B cell (primary cell): ENCODE measurements at regions not wholly inside any gene's neighbourhood (a gene's known extent, or its start where the extent isn't known, plus 50 kb on each side); places are given as distances from the start of the nearest gene placed in this dataset.
A peak's percentile ranks its signal among the peaks of the same experiment; 100 is the strongest.

ENCODE experiments used
- ATAC-seq: fragments of 200-7000 bp; cut with Tn5 transposase; one replicate; pipeline ENCODE4 v1.10.0; 2021; ENCODE audit warnings: low read depth, mild to moderate bottlenecking, moderate number of reproducible peaks, moderate library complexity
- CTCF ChIA-PET: fragments of 350-600 bp; sonication (Branson Sonifier 250); formaldehyde crosslinking; loops from one replicate; lab custom pipeline; 2021; ENCODE audit warnings: antibody characterized with exemption, inconsistent platforms; lab: Charles Lee
- POLR2A ChIA-PET: fragments of 350-600 bp; sonication (Branson Sonifier 250); formaldehyde crosslinking; loops from one replicate; lab custom pipeline; 2021; ENCODE audit warnings: antibody characterized with exemption; lab: Charles Lee
- DNase-seq: peaks from one replicate; pipeline ENCODE4 v3.0.0; 2013
- H2AFZ ChIP-seq: 2 replicates; pipeline ENCODE4 v1.6.1; 2012; ENCODE audit warnings: mild to moderate bottlenecking, low read depth, low read length; ENCODE audit not compliant: insufficient read depth, poor library complexity, severe bottlenecking
- H3K27ac ChIP-seq, 2 donors: 1 replicate in 1 of 2; 2 replicates in 1 of 2; pipeline ENCODE4 v1.5.1; 2012 to 2013; ENCODE audit warnings: low read length in 2 of 2, mild to moderate bottlenecking in 2 of 2, moderate library complexity in 1 of 2
- H3K27me3 ChIP-seq, 4 experiments: fragments of 200-600 bp in 1 of 4; sonication (generic) in 1 of 4; replicated peaks in 1 of 4; 1 replicate in 2 of 4; 2 replicates in 2 of 4; pipeline versions ENCODE4 v1.6.1 to v1.7.0; 2013 to 2016; ENCODE audit warnings: low read length in 3 of 4, mild to moderate bottlenecking in 2 of 4, mixed read lengths in 1 of 4, moderate library complexity in 1 of 4; ENCODE audit not compliant: insufficient read depth in 4 of 4, control insufficient read depth in 3 of 4; ENCODE audit errors: control extremely low read depth in 1 of 4
- H3K36me3 ChIP-seq, 2 experiments: replicated peaks in 1 of 2; 1 replicate in 1 of 2; 2 replicates in 1 of 2; pipeline versions ENCODE4 v1.6.1 to v1.7.1; 2013; ENCODE audit warnings: low read length in 1 of 2; ENCODE audit not compliant: insufficient read depth in 2 of 2, control insufficient read depth in 1 of 2; ENCODE audit errors: control extremely low read depth in 1 of 2, extremely low read depth in 1 of 2
- H3K4me1 ChIP-seq, 2 donors: fragments of 200-600 bp in 1 of 2; sonication (generic) in 1 of 2; 1 replicate in 1 of 2; 2 replicates in 1 of 2; pipeline versions ENCODE4 v1.5.1 to v1.6.1; 2013 to 2017; ENCODE audit warnings: low read length in 2 of 2; ENCODE audit not compliant: control insufficient read depth in 2 of 2, insufficient read depth in 2 of 2
- H3K4me2 ChIP-seq: replicated peaks from 2 replicates; pipeline ENCODE3; 2012; ENCODE audit warnings: mild to moderate bottlenecking, low read depth, low read length; ENCODE audit not compliant: poor library complexity, severe bottlenecking
- H3K4me3 ChIP-seq, 5 experiments: fragments of 200-600 bp in 1 of 5; sonication (generic) in 1 of 5; 1 replicate in 3 of 5; 2 replicates in 2 of 5; pipeline versions ENCODE4 v1.5.1 to v1.7.0; 2011 to 2016; ENCODE audit warnings: low read length in 4 of 5, mild to moderate bottlenecking in 4 of 5, low read depth in 2 of 5, control low read depth in 1 of 5, moderate library complexity in 1 of 5; ENCODE audit not compliant: insufficient read depth in 1 of 5; ENCODE audit errors: control extremely low read depth in 1 of 5, extremely low read depth in 1 of 5
- H3K79me2 ChIP-seq: fragments of 200-600 bp; sonication (generic); one replicate; pipeline ENCODE4 v1.6.0; 2016; ENCODE audit warnings: low read length; ENCODE audit not compliant: control insufficient read depth, insufficient read depth
- H3K9ac ChIP-seq: fragments of 200-600 bp; sonication (generic); 2 replicates; pipeline ENCODE4 v1.6.1; 2017; ENCODE audit warnings: mild to moderate bottlenecking, low read length, moderate library complexity
- H3K9me3 ChIP-seq, 3 donors: one replicate each; pipeline versions ENCODE4 v1.6.1 to v1.7.1; 2013; ENCODE audit warnings: low read length in 2 of 3; ENCODE audit not compliant: control insufficient read depth in 2 of 3, insufficient read depth in 1 of 3; ENCODE audit errors: control extremely low read depth in 1 of 3
- H4K20me1 ChIP-seq: 2 replicates; pipeline ENCODE4 v1.6.0; 2012; ENCODE audit warnings: mild to moderate bottlenecking, low read length; ENCODE audit not compliant: insufficient read depth, control insufficient read depth, poor library complexity, severe bottlenecking
- H3K27ac Mint-ChIP-seq: one replicate; pipeline ENCODE4 v1.8.0; 2021; ENCODE audit warnings: mixed read lengths
- H3K27me3 Mint-ChIP-seq: one replicate; pipeline ENCODE4 v1.8.0; 2021; ENCODE audit warnings: mixed read lengths
- H3K4me1 Mint-ChIP-seq: one replicate; pipeline ENCODE4 v1.8.0; 2021; ENCODE audit warnings: mixed read lengths
- H3K4me3 Mint-ChIP-seq: one replicate; pipeline ENCODE4 v1.8.0; 2021; ENCODE audit warnings: mixed read lengths
- H3K9me3 Mint-ChIP-seq: one replicate; pipeline ENCODE4 v1.8.0; 2022; ENCODE audit warnings: mixed read lengths; ENCODE audit not compliant: insufficient read depth
- EZH2 ChIP-seq: IDR thresholded peaks from 2 replicates; pipeline ENCODE4 v1.6.1; 2012; ENCODE audit warnings: borderline replicate concordance, low read depth, mild to moderate bottlenecking, moderate library complexity, low read length; ENCODE audit not compliant: insufficient read depth, poor library complexity, severe bottlenecking
- WGBS: methylation state at CpG from one replicate; pipeline ENCODE4 v1.1.5; 2013; ENCODE audit warnings: missing lambda C conversion rate; ENCODE audit not compliant: insufficient coverage; 5-methylcytosine and 5-hydroxymethylcytosine counted together
- intact Hi-C: fragments of 100-400 bp; cut with micrococcal nuclease; formaldehyde crosslinking; loops from one replicate; pipeline ENCODE4 v1.10.0; 2022
- TF ChIP-seq, protein P1 (sequence below): fragments of 200-600 bp; IDR thresholded peaks from one replicate; pipeline ENCODE4 v1.8.0; 2022; ENCODE audit warnings: antibody characterized with exemption, mild to moderate bottlenecking

GRCh38 chr3:46132565-46132964, 75.5 kb downstream of the CCR1 start:
- Mint-ChIP-seq H3K27ac (no peak overlapping the region), H3K4me3 (no peak overlapping the region), H3K4me1 (peaks cover 10% of the 10 kb centered on the region), H3K27me3 (no peaks in the 10 kb centered on the region), H3K9me3 (no peaks in the 10 kb centered on the region)
- ChIA-PET POLR2A (interaction anchor here (0.6 kb wide), 1 partner anchor 29 kb away, joined by 4 read pairs; no protein-coding TSS in a partner anchor), CTCF (interaction anchor here (1.0 kb wide), 1 partner anchor 76 kb away, joined by 3 read pairs; the partner anchor contains the start of gene CCR1)
- Histone ChIP-seq H3K27me3 (no peaks in the 10 kb centered on the region), H3K4me3 (no peak overlapping the region), H3K4me2 (no peak overlapping the region), H3K4me1 (no peaks in the 10 kb centered on the region), H2AFZ (no peak overlapping the region), H4K20me1 (no peaks in the 10 kb centered on the region), H3K36me3 (no peaks in the 10 kb centered on the region), H3K9ac (no peak overlapping the region), H3K27ac (no peak overlapping the region), H3K9me3 (no peaks in the 10 kb centered on the region), H3K79me2 (no peaks in the 10 kb centered on the region)
- TF ChIP-seq, protein P1, sequence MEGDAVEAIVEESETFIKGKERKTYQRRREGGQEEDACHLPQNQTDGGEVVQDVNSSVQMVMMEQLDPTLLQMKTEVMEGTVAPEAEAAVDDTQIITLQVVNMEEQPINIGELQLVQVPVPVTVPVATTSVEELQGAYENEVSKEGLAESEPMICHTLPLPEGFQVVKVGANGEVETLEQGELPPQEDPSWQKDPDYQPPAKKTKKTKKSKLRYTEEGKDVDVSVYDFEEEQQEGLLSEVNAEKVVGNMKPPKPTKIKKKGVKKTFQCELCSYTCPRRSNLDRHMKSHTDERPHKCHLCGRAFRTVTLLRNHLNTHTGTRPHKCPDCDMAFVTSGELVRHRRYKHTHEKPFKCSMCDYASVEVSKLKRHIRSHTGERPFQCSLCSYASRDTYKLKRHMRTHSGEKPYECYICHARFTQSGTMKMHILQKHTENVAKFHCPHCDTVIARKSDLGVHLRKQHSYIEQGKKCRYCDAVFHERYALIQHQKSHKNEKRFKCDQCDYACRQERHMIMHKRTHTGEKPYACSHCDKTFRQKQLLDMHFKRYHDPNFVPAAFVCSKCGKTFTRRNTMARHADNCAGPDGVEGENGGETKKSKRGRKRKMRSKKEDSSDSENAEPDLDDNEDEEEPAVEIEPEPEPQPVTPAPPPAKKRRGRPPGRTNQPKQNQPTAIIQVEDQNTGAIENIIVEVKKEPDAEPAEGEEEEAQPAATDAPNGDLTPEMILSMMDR: no peak
- no peak for TF ChIP-seq EZH2
- WGBS: no CpG with 5 or more reads among the region's 4 CpGs
- ATAC-seq (no peak), DNase-seq (no peak)
- intact Hi-C loops: no loop called here

GRCh38 chr3:46131884-46132450, 76.1 kb downstream of the CCR1 start:
- Histone ChIP-seq H3K27ac (no peak overlapping the region), H3K4me2 (no peak overlapping the region), H3K9ac (no peak overlapping the region), H3K4me3 (peak overlapping the region in 1 of 5 experiments; percentile 2), H3K27me3 (no peaks in the 10 kb centered on the region), H3K79me2 (no peaks in the 10 kb centered on the region), H2AFZ (no peak overlapping the region), H3K4me1 (no peaks in the 10 kb centered on the region), H4K20me1 (no peaks in the 10 kb centered on the region), H3K9me3 (no peaks in the 10 kb centered on the region), H3K36me3 (no peaks in the 10 kb centered on the region)
- WGBS: 100% methylated on average over 8 of the region's 8 CpGs
- POLR2A ChIA-PET: no interaction called here
- intact Hi-C loops: no loop called here
- Mint-ChIP-seq H3K27me3 (no peaks in the 10 kb centered on the region), H3K4me3 (no peak overlapping the region), H3K27ac (no peak overlapping the region), H3K4me1 (peaks cover 10% of the 10 kb centered on the region), H3K9me3 (no peaks in the 10 kb centered on the region)
- TF ChIP-seq EZH2: no peak
- TF ChIP-seq, protein P1: no peak
- CTCF ChIA-PET: interaction anchor here (1.0 kb wide), 1 partner anchor 76 kb away, joined by 3 read pairs; the partner anchor contains the start of gene CCR1
- ATAC-seq (no peak), DNase-seq (no peak)
